Prostate gland (tissue), 2 donors: ENCODE measurements at regions not wholly inside any gene's neighbourhood (a gene's known extent, or its start where the extent isn't known, plus 50 kb on each side); places are given as distances from the start of the nearest gene placed in this dataset.

Experiments used
- POLR2A ChIP-seq: fragments of 450-650 bp; IDR thresholded peaks from one replicate; pipeline ENCODE4 v1.6.1; 2016; ENCODE audit warnings: antibody characterized with exemption, mild to moderate bottlenecking
- POLR2AphosphoS5 ChIP-seq: sonication (generic); formaldehyde crosslinking; IDR thresholded peaks from one replicate; pipeline ENCODE4 v1.6.1; 2017; ENCODE audit warnings: antibody characterized with exemption
- TF ChIP-seq, protein P1 (sequence below), 4 experiments: fragments of 200-600 bp in 2 of 4; fragments of 450-650 bp in 2 of 4; sonication (generic) in 2 of 4; IDR thresholded peaks; 1 replicate in 3 of 4; 2 replicates in 1 of 4; pipeline ENCODE4 v1.5.1; 2016 to 2019; ENCODE audit warnings: antibody characterized with exemption in 4 of 4, mild to moderate bottlenecking in 2 of 4, moderate library complexity in 2 of 4

- TF ChIP-seq, protein P1, sequence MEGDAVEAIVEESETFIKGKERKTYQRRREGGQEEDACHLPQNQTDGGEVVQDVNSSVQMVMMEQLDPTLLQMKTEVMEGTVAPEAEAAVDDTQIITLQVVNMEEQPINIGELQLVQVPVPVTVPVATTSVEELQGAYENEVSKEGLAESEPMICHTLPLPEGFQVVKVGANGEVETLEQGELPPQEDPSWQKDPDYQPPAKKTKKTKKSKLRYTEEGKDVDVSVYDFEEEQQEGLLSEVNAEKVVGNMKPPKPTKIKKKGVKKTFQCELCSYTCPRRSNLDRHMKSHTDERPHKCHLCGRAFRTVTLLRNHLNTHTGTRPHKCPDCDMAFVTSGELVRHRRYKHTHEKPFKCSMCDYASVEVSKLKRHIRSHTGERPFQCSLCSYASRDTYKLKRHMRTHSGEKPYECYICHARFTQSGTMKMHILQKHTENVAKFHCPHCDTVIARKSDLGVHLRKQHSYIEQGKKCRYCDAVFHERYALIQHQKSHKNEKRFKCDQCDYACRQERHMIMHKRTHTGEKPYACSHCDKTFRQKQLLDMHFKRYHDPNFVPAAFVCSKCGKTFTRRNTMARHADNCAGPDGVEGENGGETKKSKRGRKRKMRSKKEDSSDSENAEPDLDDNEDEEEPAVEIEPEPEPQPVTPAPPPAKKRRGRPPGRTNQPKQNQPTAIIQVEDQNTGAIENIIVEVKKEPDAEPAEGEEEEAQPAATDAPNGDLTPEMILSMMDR (IDR thresholded peaks at IDR 0.05): no peak
- TF ChIP-seq POLR2AphosphoS5: no peak
- TF ChIP-seq POLR2A: no peak
Measured at GRCh38 chr4:66687459-66687858, 857.8 kb downstream of the CENPC start.
